Spleen (tissue), 11 donors: ENCODE measurements at regions not wholly inside any gene's neighbourhood (a gene's known extent, or its start where the extent isn't known, plus 50 kb on each side); places are given as distances from the start of the nearest gene placed in this dataset.

Source experiments
- DNase-seq: peaks from one replicate; pipeline ENCODE4 v3.0.0-alpha.2; 2020
- H3K27ac ChIP-seq, 8 donors: fragments of 200-600 bp; sonication (generic) in 7 of 8; 1 replicate in 4 of 8; 2 replicates in 4 of 8; pipeline versions ENCODE4 v1.5.0 to v1.8.0; 2016 to 2021; ENCODE audit warnings: inconsistent platforms in 4 of 8, mild to moderate bottlenecking in 4 of 8, moderate library complexity in 1 of 8
- H3K27me3 ChIP-seq, 7 donors: fragments of 200-600 bp; sonication (generic) in 6 of 7; replicated peaks in 1 of 7; 1 replicate in 4 of 7; 2 replicates in 3 of 7; pipeline versions ENCODE4 v1.5.0 to v1.8.0; 2016 to 2021; ENCODE audit warnings: inconsistent platforms in 3 of 7, mild to moderate bottlenecking in 1 of 7
- H3K36me3 ChIP-seq, 6 donors: fragments of 200-600 bp; sonication (generic) in 5 of 6; 1 replicate in 4 of 6; 2 replicates in 2 of 6; pipeline versions ENCODE4 v1.5.0 to v1.8.0; 2016 to 2021; ENCODE audit warnings: inconsistent platforms in 2 of 6
- H3K4me1 ChIP-seq, 6 donors: fragments of 200-600 bp; sonication (generic) in 5 of 6; 1 replicate in 3 of 6; 2 replicates in 3 of 6; pipeline versions ENCODE4 v1.5.0 to v1.8.0; 2016 to 2021; ENCODE audit warnings: inconsistent platforms in 3 of 6
- H3K4me3 ChIP-seq, 8 donors: fragments of 200-600 bp; sonication (generic) in 7 of 8; 1 replicate in 4 of 8; 2 replicates in 4 of 8; pipeline versions ENCODE4 v1.5.0 to v1.8.0; 2016 to 2021; ENCODE audit warnings: inconsistent platforms in 4 of 8, mild to moderate bottlenecking in 4 of 8, moderate library complexity in 2 of 8
- H3K9me3 ChIP-seq, 8 donors: fragments of 200-600 bp; sonication (generic) in 7 of 8; 1 replicate in 4 of 8; 2 replicates in 4 of 8; pipeline versions ENCODE4 v1.5.0 to v1.8.0; 2016 to 2021; ENCODE audit warnings: inconsistent platforms in 4 of 8
- POLR2A ChIP-seq, 3 donors: fragments of 450-650 bp; IDR thresholded peaks; one replicate each; pipeline ENCODE4 v1.5.1; 2017; ENCODE audit warnings: antibody characterized with exemption in 3 of 3, mild to moderate bottlenecking in 1 of 3
- POLR2AphosphoS5 ChIP-seq, 3 donors: sonication (generic); formaldehyde crosslinking; IDR thresholded peaks; one replicate each; pipeline ENCODE4 v1.5.1; 2017; ENCODE audit warnings: antibody characterized with exemption in 3 of 3
- WGBS, 5 donors: extraction: QIAGEN DNeasy Blood & Tissue Kit in 3 of 5; methylation state at CpG; one replicate each; pipeline versions ENCODE4 v1.1.5 to v1.1.7; 2013 to 2018; 5-methylcytosine and 5-hydroxymethylcytosine counted together
- intact Hi-C: fragments of 100-400 bp; cut with DNase I; formaldehyde crosslinking; loops from one replicate; pipeline ENCODE4 v1.15.0; 2023; ENCODE audit warnings: low total_unique reads
- TF ChIP-seq, protein P1 (sequence below), 11 experiments: fragments of 200-600 bp in 7 of 11; fragments of 450-650 bp in 4 of 11; sonication (generic) in 4 of 11; IDR thresholded peaks in 8 of 11; conservative IDR thresholded peaks in 3 of 11; 1 replicate in 7 of 11; 2 replicates in 4 of 11; pipeline versions ENCODE4 v1.4.0 to v1.8.0; 2016 to 2021; ENCODE audit warnings: antibody characterized with exemption in 11 of 11, inconsistent platforms in 4 of 11, mild to moderate bottlenecking in 1 of 11
- donor health status: healthy with polysubstance abuse.
- donor health status: DM: no; HTN: no; CAD: no; lungs with moderate emphysema.
- donor health status: DM: no; HTN: no; CAD: no.
- donor health status: Bipolar disorder and iron deficiency.
- donor health status: healthy.
- donor health status: DM: no; HTN: no; CAD: no.
- donor health status: DM: yes; HTN: yes; CAD: no.

DNA sequence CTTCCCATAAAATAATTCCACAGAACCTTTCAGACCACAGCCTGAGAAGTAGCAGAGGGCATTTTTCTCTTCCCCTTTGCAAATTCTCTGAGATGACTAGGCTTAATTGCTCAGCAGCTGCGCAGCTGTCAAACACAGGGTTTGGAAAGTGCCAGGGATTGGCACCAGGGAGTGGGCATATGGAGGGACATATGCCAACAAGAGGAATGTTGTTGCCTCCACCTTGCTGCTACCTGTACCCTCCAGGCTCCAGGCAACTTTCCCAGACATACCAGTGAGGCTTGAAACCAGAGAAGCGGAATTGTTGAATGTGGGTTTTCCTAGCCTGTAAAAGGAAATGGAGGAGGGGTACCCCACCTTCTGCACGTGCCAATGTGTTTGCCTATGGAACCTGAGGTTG lies 256.2 kb upstream of the GPR101 start:
- Histone ChIP-seq H3K9me3 (no peaks in the 10 kb centered on the region), H3K27ac (no peak overlapping the region), H3K4me3 (no peak overlapping the region), H3K27me3 (no peaks in the 10 kb centered on the region), H3K4me1 (no peaks in the 10 kb centered on the region), H3K36me3 (no peaks in the 10 kb centered on the region)
- WGBS, 5 donors = 22 to 47% (median 35%) methylated on average over 3 of the region's 3 CpGs
- DNase-seq = no peak
- intact Hi-C loops = no loop called here
- TF ChIP-seq, protein P1, sequence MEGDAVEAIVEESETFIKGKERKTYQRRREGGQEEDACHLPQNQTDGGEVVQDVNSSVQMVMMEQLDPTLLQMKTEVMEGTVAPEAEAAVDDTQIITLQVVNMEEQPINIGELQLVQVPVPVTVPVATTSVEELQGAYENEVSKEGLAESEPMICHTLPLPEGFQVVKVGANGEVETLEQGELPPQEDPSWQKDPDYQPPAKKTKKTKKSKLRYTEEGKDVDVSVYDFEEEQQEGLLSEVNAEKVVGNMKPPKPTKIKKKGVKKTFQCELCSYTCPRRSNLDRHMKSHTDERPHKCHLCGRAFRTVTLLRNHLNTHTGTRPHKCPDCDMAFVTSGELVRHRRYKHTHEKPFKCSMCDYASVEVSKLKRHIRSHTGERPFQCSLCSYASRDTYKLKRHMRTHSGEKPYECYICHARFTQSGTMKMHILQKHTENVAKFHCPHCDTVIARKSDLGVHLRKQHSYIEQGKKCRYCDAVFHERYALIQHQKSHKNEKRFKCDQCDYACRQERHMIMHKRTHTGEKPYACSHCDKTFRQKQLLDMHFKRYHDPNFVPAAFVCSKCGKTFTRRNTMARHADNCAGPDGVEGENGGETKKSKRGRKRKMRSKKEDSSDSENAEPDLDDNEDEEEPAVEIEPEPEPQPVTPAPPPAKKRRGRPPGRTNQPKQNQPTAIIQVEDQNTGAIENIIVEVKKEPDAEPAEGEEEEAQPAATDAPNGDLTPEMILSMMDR (IDR thresholded peaks at IDR 0.05 in 8 of 11, conservative IDR thresholded peaks at IDR 0.05 in 3 of 11) = no peak
- no peak for TF ChIP-seq POLR2AphosphoS5 (IDR thresholded peaks at IDR 0.05)
- TF ChIP-seq POLR2A (IDR thresholded peaks at IDR 0.05) = no peak

DNA sequence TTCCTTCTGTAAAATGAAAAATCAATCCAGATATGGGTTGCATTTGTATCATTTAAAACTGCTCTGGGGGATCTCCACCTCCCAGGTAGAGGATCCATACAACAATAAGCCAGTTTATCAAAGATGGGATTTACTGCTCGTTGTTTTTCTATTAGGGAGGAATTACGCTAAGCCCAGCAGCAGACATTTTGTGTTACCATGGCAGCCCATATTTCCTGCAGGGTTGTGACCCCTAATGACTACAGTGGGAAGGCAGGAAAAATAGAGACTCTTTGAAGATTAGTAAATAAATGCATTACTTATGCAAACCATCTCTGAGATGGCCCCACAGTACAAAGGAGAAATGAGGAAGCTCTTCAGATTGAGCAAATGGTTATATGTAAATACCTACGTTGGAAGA lies 253.4 kb upstream of the GPR101 start:
- H3K27me3 ChIP-seq = peaks cover 0 to 11% (median 0%) of the 10 kb centered on the region in 7 donors
- no peak overlapping the region for H3K4me3 ChIP-seq
- H3K36me3 ChIP-seq = no peaks in the 10 kb centered on the region
- no peaks in the 10 kb centered on the region for H3K9me3 ChIP-seq
- no peaks in the 10 kb centered on the region for H3K4me1 ChIP-seq
- WGBS, 5 donors = 58 to 77% (median 71%) methylated on average over 3 of the region's 3 CpGs
- DNase-seq = no peak
- intact Hi-C loops = no loop called here
- TF ChIP-seq, protein P1 (IDR thresholded peaks at IDR 0.05 in 8 of 11, conservative IDR thresholded peaks at IDR 0.05 in 3 of 11) = no peak
- TF ChIP-seq POLR2AphosphoS5 (IDR thresholded peaks at IDR 0.05) (no peak), POLR2A (IDR thresholded peaks at IDR 0.05) (no peak)
- H3K27ac ChIP-seq = no peak overlapping the region

DNA sequence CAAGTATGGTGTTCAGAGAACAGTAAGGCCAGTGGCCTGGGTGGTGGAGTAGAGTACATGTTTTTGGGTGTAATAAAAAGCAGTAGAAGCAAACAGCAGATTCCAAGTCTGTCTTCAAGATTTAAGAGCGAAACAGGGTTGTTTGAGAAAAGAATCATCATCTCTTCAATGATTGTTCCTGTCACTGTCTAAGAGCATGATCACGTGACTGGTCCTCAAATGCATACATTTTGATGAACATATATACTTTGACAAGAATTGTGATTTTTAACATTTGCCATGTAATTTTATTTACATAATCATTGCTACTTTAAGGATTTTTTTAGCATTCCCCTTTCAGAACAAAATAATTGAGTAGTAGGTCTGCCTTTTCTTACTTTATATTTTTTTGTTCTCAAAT lies 252.6 kb upstream of the GPR101 start:
- DNase-seq = no peak
- intact Hi-C loops = no loop called here
- Histone ChIP-seq H3K27me3 (peaks cover 0 to 12% (median 0%) of the 10 kb centered on the region in 7 donors), H3K4me3 (no peak overlapping the region), H3K4me1 (no peaks in the 10 kb centered on the region), H3K36me3 (no peaks in the 10 kb centered on the region), H3K9me3 (no peaks in the 10 kb centered on the region), H3K27ac (no peak overlapping the region)
- WGBS, 5 donors = 58 to 73% (median 72%) methylated on average over 2 of the region's 2 CpGs
- TF ChIP-seq, protein P1 (IDR thresholded peaks at IDR 0.05 in 8 of 11, conservative IDR thresholded peaks at IDR 0.05 in 3 of 11) = no peak
- TF ChIP-seq POLR2A (IDR thresholded peaks at IDR 0.05) (no peak), POLR2AphosphoS5 (IDR thresholded peaks at IDR 0.05) (no peak)

DNA sequence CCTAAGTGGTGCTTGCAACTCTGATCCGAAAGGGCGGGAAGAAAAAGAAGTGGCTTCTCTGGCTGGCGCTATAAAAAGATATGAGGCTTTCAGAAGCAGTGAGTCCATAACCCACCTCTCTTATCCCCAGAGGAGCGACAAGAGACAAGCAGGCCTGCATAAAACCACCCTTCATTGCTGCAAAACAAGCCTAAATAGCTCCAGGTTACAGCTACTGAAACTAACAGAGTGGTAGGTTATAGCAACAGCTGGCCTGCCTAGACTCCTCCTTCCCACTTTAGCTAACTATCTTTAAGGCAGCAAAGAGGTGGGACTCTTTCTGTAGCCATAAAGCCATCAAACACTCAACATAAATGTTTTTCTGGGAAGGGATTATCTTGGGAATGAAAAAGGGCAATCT lies 245.0 kb upstream of the GPR101 start:
- Histone ChIP-seq H3K9me3 (no peaks in the 10 kb centered on the region), H3K36me3 (no peaks in the 10 kb centered on the region), H3K4me3 (no peak overlapping the region), H3K4me1 (no peaks in the 10 kb centered on the region), H3K27ac (no peak overlapping the region), H3K27me3 (peaks cover 0 to 7% (median 0%) of the 10 kb centered on the region in 7 donors)
- 62 to 91% (median 77%) methylated on average over 3 to 4 of the region's 4 CpGs for WGBS, 5 donors
- DNase-seq = no peak
- no peak for TF ChIP-seq POLR2A (IDR thresholded peaks at IDR 0.05)
- TF ChIP-seq POLR2AphosphoS5 (IDR thresholded peaks at IDR 0.05) = no peak
- TF ChIP-seq, protein P1 (IDR thresholded peaks at IDR 0.05 in 8 of 11, conservative IDR thresholded peaks at IDR 0.05 in 3 of 11) = no peak
- intact Hi-C loops = no loop called here
